Retinal pigment epithelial cell (primary cell): ENCODE measurements at regions not wholly inside any gene's neighbourhood (a gene's known extent, or its start where the extent isn't known, plus 50 kb on each side); places are given as distances from the start of the nearest gene placed in this dataset.

ENCODE experiments used
- DNase-seq: peaks from one replicate; pipeline ENCODE4 v3.0.0-alpha.2; 2010; ENCODE audit warnings: low read depth
- H3K4me3 ChIP-seq: 2 replicates; pipeline ENCODE4 v1.5.1; 2011; ENCODE audit warnings: mild to moderate bottlenecking, low read length, control low read depth, moderate library complexity
- TF ChIP-seq, protein P1 (sequence below): conservative IDR thresholded peaks from 2 replicates; pipeline ENCODE4 v1.5.1; 2011; ENCODE audit warnings: low read depth, low read length, control low read depth, inconsistent platforms

DNA sequence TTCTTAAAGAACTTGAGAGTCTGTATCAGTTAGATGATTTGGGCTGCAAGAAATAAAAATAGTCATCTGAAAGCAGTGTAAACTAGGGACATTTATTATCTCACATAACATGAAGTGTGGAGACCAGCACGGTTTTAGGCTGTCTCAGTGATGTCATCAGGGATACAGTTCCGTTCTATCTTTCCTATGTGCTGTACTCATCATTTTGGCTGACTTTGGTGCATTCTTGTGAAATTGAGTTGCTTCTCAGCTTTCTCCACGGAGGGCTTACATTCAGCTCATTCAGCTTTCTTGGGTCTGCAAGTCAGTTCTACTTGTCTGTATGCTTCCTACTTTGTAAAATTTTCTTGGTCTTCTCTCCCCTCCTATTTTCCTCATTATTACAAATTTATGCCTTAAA lies 51.8 kb upstream of the LIN7C start:
- TF ChIP-seq, protein P1, sequence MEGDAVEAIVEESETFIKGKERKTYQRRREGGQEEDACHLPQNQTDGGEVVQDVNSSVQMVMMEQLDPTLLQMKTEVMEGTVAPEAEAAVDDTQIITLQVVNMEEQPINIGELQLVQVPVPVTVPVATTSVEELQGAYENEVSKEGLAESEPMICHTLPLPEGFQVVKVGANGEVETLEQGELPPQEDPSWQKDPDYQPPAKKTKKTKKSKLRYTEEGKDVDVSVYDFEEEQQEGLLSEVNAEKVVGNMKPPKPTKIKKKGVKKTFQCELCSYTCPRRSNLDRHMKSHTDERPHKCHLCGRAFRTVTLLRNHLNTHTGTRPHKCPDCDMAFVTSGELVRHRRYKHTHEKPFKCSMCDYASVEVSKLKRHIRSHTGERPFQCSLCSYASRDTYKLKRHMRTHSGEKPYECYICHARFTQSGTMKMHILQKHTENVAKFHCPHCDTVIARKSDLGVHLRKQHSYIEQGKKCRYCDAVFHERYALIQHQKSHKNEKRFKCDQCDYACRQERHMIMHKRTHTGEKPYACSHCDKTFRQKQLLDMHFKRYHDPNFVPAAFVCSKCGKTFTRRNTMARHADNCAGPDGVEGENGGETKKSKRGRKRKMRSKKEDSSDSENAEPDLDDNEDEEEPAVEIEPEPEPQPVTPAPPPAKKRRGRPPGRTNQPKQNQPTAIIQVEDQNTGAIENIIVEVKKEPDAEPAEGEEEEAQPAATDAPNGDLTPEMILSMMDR, result no peak
- DNase-seq, result no peak
- H3K4me3 ChIP-seq, result no peak overlapping the region

DNA sequence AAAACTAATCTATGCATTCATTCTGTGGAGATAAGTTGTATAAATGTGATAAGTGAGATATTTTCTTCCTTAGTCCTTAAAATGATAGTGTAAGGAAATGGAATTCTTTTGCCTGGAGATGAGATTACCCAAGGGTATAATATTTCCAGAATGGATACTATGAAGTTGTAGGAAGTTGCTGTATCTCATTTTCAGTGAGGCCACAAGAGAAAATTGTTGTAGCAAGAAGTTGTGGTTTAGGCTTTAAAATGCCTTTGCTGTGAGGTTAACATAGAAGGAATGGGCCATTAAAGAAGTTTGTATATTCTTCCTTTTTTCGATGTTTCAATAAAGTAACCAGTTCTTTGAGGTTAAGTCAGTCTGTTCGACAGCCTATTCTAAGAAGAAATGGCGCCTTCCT lies 50.7 kb upstream of the LIN7C start:
- H3K4me3 ChIP-seq, result no peak overlapping the region
- no peak for DNase-seq
- TF ChIP-seq, protein P1, result no peak
